GM18873 (cell line): ENCODE measurements at regions not wholly inside any gene's neighbourhood (a gene's known extent, or its start where the extent isn't known, plus 50 kb on each side); places are given as distances from the start of the nearest gene placed in this dataset.
A peak's percentile ranks its signal among the peaks of the same experiment; 100 is the strongest.
"Not testable (repeated sequence)": the region's sequence is repeated elsewhere in the genome, so short reads cannot be mapped to it uniquely, and the experiment has no call there.

Experiments used
- ATAC-seq: cut with Tn5 transposase; IDR thresholded peaks from one replicate; pipeline ENCODE4 v1.9.1; 2021; ENCODE audit warnings: mild to moderate bottlenecking, moderate library complexity, moderate number of reproducible peaks; ENCODE audit not compliant: unreplicated experiment, low FRiP score

- no peak for ATAC-seq
Observed at GRCh38 chrX:140088438-140088837, 123.1 kb upstream of the CXorf66 start.

GRCh38 chrX:140087875-140088274, 122.6 kb upstream of the CXorf66 start:
- ATAC-seq: no peak

GRCh38 chrX:140086691-140087090, 121.4 kb upstream of the CXorf66 start:
- ATAC-seq: no peak

- not testable (repeated sequence) for ATAC-seq
Observed at GRCh38 chrX:140074851-140075250, 109.5 kb upstream of the CXorf66 start.

GRCh38 chrX:140071037-140071436, 105.7 kb upstream of the CXorf66 start:
- ATAC-seq: no peak

- ATAC-seq: no peak
Observed at GRCh38 chrX:140065961-140066662, 100.8 kb upstream of the CXorf66 start.

GRCh38 chrX:140064993-140065392, 99.7 kb upstream of the CXorf66 start:
- no peak for ATAC-seq

GRCh38 chrX:140057001-140057411, 91.7 kb upstream of the CXorf66 start:
- peak; percentile 93 for ATAC-seq

GRCh38 chrX:140053846-140054245, 88.5 kb upstream of the CXorf66 start:
- no peak for ATAC-seq

GRCh38 chrX:140050906-140051305, 85.6 kb upstream of the CXorf66 start:
- ATAC-seq: no peak

- no peak for ATAC-seq
Observed at GRCh38 chrX:140040386-140040785, 75.1 kb upstream of the CXorf66 start.

GRCh38 chrX:140038842-140039241, 73.5 kb upstream of the CXorf66 start:
- no peak for ATAC-seq

GRCh38 chrX:140034916-140035315, 69.6 kb upstream of the CXorf66 start:
- ATAC-seq: no peak

GRCh38 chrX:140022482-140022881, 57.2 kb upstream of the CXorf66 start:
- no peak for ATAC-seq

- not testable (repeated sequence) for ATAC-seq
Observed at GRCh38 chrX:140019134-140019533, 53.8 kb upstream of the CXorf66 start.
